HG03097 (cell line): ENCODE measurements at regions not wholly inside any gene's neighbourhood (a gene's known extent, or its start where the extent isn't known, plus 50 kb on each side); places are given as distances from the start of the nearest gene placed in this dataset.

ENCODE experiments used
- ATAC-seq: cut with Tn5 transposase; IDR thresholded peaks from one replicate; pipeline ENCODE4 v1.9.1; 2021; ENCODE audit not compliant: unreplicated experiment, low FRiP score

- ATAC-seq = no peak
These were observed 964.9 kb upstream of the C9orf72 start for GRCh38 chr9:28538132-28538531.

- ATAC-seq = no peak
These were observed 966.3 kb upstream of the C9orf72 start for GRCh38 chr9:28539434-28540070.

GRCh38 chr9:28542928-28543327 lies 969.6 kb upstream of the C9orf72 start:
- ATAC-seq = no peak

GRCh38 chr9:28547527-28547926 lies 974.2 kb upstream of the C9orf72 start:
- ATAC-seq = no peak

GRCh38 chr9:28563291-28563934 lies 990.1 kb upstream of the C9orf72 start:
- no peak for ATAC-seq

- ATAC-seq = no peak
These were observed 1010.6 kb upstream of the C9orf72 start for GRCh38 chr9:28583832-28584231.

- no peak for ATAC-seq
These were observed 1011.3 kb upstream of the C9orf72 start for GRCh38 chr9:28584542-28584941.

- ATAC-seq = no peak
These were observed 1013.8 kb upstream of the C9orf72 start for GRCh38 chr9:28587052-28587451.

GRCh38 chr9:28598408-28598807 lies 1025.1 kb upstream of the C9orf72 start:
- no peak for ATAC-seq

GRCh38 chr9:28600226-28600625 lies 1026.9 kb upstream of the C9orf72 start:
- ATAC-seq = no peak

- no peak for ATAC-seq
These were observed 1034.6 kb upstream of the C9orf72 start for GRCh38 chr9:28607843-28608242.

GRCh38 chr9:28610339-28610738 lies 1037.1 kb upstream of the C9orf72 start:
- ATAC-seq = no peak

GRCh38 chr9:28616310-28616709 lies 1043.0 kb upstream of the C9orf72 start:
- no peak for ATAC-seq

GRCh38 chr9:28620011-28620410 lies 1046.7 kb upstream of the C9orf72 start:
- ATAC-seq = no peak

GRCh38 chr9:28620661-28621060 lies 1047.4 kb upstream of the C9orf72 start:
- no peak for ATAC-seq

- no peak for ATAC-seq
These were observed 1051.5 kb upstream of the C9orf72 start for GRCh38 chr9:28624771-28625170.

GRCh38 chr9:28628031-28628430 lies 1054.8 kb upstream of the C9orf72 start:
- ATAC-seq = no peak

- no peak for ATAC-seq
These were observed 1075.4 kb upstream of the C9orf72 start for GRCh38 chr9:28648723-28649122.

GRCh38 chr9:28650327-28650726 lies 1077.0 kb upstream of the C9orf72 start:
- no peak for ATAC-seq

- ATAC-seq = no peak
These were observed 1077.9 kb upstream of the C9orf72 start for GRCh38 chr9:28651050-28651722.

GRCh38 chr9:28653216-28653615 lies 1079.9 kb upstream of the C9orf72 start:
- ATAC-seq = no peak

- no peak for ATAC-seq
These were observed 1083.4 kb upstream of the C9orf72 start for GRCh38 chr9:28656727-28657126.
